Stimulated activated naive CD8-positive, alpha-beta T cell treated with anti-CD3 and anti-CD28 coated beads, Interleukin-15, Interleukin-2, amounts not matched to agents 100 ng/mL and 50 ng/mL, for 24 hours (primary cell): ENCODE measurements at regions not wholly inside any gene's neighbourhood (a gene's known extent, or its start where the extent isn't known, plus 50 kb on each side); places are given as distances from the start of the nearest gene placed in this dataset.

Source experiments
- H3K27ac Mint-ChIP-seq: one replicate; pipeline ENCODE4 v1.8.0; 2021; ENCODE audit warnings: mild to moderate bottlenecking, mixed read lengths
- H3K27me3 Mint-ChIP-seq: one replicate; pipeline ENCODE4 v1.8.0; 2021; ENCODE audit warnings: mixed read lengths
- H3K36me3 Mint-ChIP-seq: one replicate; pipeline ENCODE4 v1.8.0; 2021; ENCODE audit warnings: low read depth, mixed read lengths
- H3K4me1 Mint-ChIP-seq: one replicate; pipeline ENCODE4 v1.8.0; 2021; ENCODE audit warnings: low read depth, mixed read lengths
- H3K4me3 Mint-ChIP-seq: one replicate; pipeline ENCODE4 v1.8.0; 2021; ENCODE audit warnings: mild to moderate bottlenecking, mixed read lengths
- H3K9me3 Mint-ChIP-seq: one replicate; pipeline ENCODE4 v1.8.0; 2021; ENCODE audit warnings: mixed read lengths

GRCh38 chr20:63067721-63068560 is 61.2 kb upstream of the BHLHE23 start:
- Mint-ChIP-seq H3K4me3 (no peak overlapping the region), H3K27me3 (peaks cover 29% of the 10 kb centered on the region), H3K27ac (no peak overlapping the region), H3K4me1 (peaks cover 6% of the 10 kb centered on the region), H3K36me3 (no peaks in the 10 kb centered on the region), H3K9me3 (no peaks in the 10 kb centered on the region)

GRCh38 chr20:63067266-63067635 is 60.5 kb upstream of the BHLHE23 start:
- Mint-ChIP-seq H3K4me1 (peaks cover 3% of the 10 kb centered on the region), H3K9me3 (no peaks in the 10 kb centered on the region), H3K36me3 (no peaks in the 10 kb centered on the region), H3K27ac (no peak overlapping the region), H3K27me3 (peaks cover 25% of the 10 kb centered on the region), H3K4me3 (no peak overlapping the region)

- Mint-ChIP-seq H3K27me3 (peaks cover 24% of the 10 kb centered on the region), H3K4me3 (no peak overlapping the region), H3K4me1 (peaks cover 2% of the 10 kb centered on the region)
These were observed 59.9 kb upstream of the BHLHE23 start for GRCh38 chr20:63066506-63067265.

GRCh38 chr20:63065911-63066310 is 59.1 kb upstream of the BHLHE23 start:
- Mint-ChIP-seq H3K27me3 (peaks cover 21% of the 10 kb centered on the region), H3K36me3 (no peaks in the 10 kb centered on the region), H3K4me1 (no peaks in the 10 kb centered on the region), H3K27ac (no peak overlapping the region), H3K9me3 (no peaks in the 10 kb centered on the region), H3K4me3 (no peak overlapping the region)

More at GRCh38 chr20:63066506-63067265, 59.9 kb upstream of the BHLHE23 start:
- Mint-ChIP-seq H3K27ac (no peak overlapping the region), H3K9me3 (no peaks in the 10 kb centered on the region), H3K36me3 (no peaks in the 10 kb centered on the region)

- Mint-ChIP-seq H3K36me3 (no peaks in the 10 kb centered on the region), H3K9me3 (no peaks in the 10 kb centered on the region), H3K4me3 (no peak overlapping the region), H3K4me1 (no peaks in the 10 kb centered on the region), H3K27me3 (peaks cover 13% of the 10 kb centered on the region), H3K27ac (no peak overlapping the region)
These were observed 58.3 kb upstream of the BHLHE23 start for GRCh38 chr20:63064745-63065711.

GRCh38 chr20:63064310-63064709 is 57.5 kb upstream of the BHLHE23 start:
- Mint-ChIP-seq H3K36me3 (no peaks in the 10 kb centered on the region), H3K4me1 (no peaks in the 10 kb centered on the region), H3K27me3 (peaks cover 13% of the 10 kb centered on the region), H3K27ac (no peak overlapping the region), H3K4me3 (no peak overlapping the region), H3K9me3 (no peaks in the 10 kb centered on the region)

- Mint-ChIP-seq H3K27ac (no peak overlapping the region), H3K9me3 (no peaks in the 10 kb centered on the region), H3K4me3 (no peak overlapping the region), H3K27me3 (peaks cover 13% of the 10 kb centered on the region), H3K36me3 (no peaks in the 10 kb centered on the region), H3K4me1 (no peaks in the 10 kb centered on the region)
These were observed 55.7 kb upstream of the BHLHE23 start for GRCh38 chr20:63062188-63063140.

GRCh38 chr20:63061771-63062100 is 55.0 kb upstream of the BHLHE23 start:
- no peaks in the 10 kb centered on the region for H3K4me1 Mint-ChIP-seq
- peaks cover 9% of the 10 kb centered on the region for H3K27me3 Mint-ChIP-seq
- no peaks in the 10 kb centered on the region for H3K9me3 Mint-ChIP-seq
- H3K36me3 Mint-ChIP-seq: no peaks in the 10 kb centered on the region
- no peak overlapping the region for H3K4me3 Mint-ChIP-seq
- no peak overlapping the region for H3K27ac Mint-ChIP-seq

- Mint-ChIP-seq H3K9me3 (no peaks in the 10 kb centered on the region), H3K27me3 (peaks cover 9% of the 10 kb centered on the region), H3K4me1 (no peaks in the 10 kb centered on the region), H3K36me3 (no peaks in the 10 kb centered on the region), H3K27ac (no peak overlapping the region), H3K4me3 (no peak overlapping the region)
These were observed 54.4 kb upstream of the BHLHE23 start for GRCh38 chr20:63061051-63061770.

- H3K4me1 Mint-ChIP-seq: no peaks in the 10 kb centered on the region
- H3K36me3 Mint-ChIP-seq: no peaks in the 10 kb centered on the region
- H3K9me3 Mint-ChIP-seq: no peaks in the 10 kb centered on the region
- peaks cover 9% of the 10 kb centered on the region for H3K27me3 Mint-ChIP-seq
- H3K4me3 Mint-ChIP-seq: no peak overlapping the region
- no peak overlapping the region for H3K27ac Mint-ChIP-seq
These were observed 53.6 kb upstream of the BHLHE23 start for GRCh38 chr20:63060057-63060991.

GRCh38 chr20:63059684-63060056 is 52.9 kb upstream of the BHLHE23 start:
- no peak overlapping the region for H3K4me3 Mint-ChIP-seq
- H3K9me3 Mint-ChIP-seq: no peaks in the 10 kb centered on the region
- no peaks in the 10 kb centered on the region for H3K36me3 Mint-ChIP-seq
- no peaks in the 10 kb centered on the region for H3K4me1 Mint-ChIP-seq
- H3K27me3 Mint-ChIP-seq: peaks cover 9% of the 10 kb centered on the region
- no peak overlapping the region for H3K27ac Mint-ChIP-seq

- peaks cover 7% of the 10 kb centered on the region for H3K27me3 Mint-ChIP-seq
- no peak overlapping the region for H3K4me3 Mint-ChIP-seq
- H3K27ac Mint-ChIP-seq: no peak overlapping the region
- H3K9me3 Mint-ChIP-seq: no peaks in the 10 kb centered on the region
- no peaks in the 10 kb centered on the region for H3K36me3 Mint-ChIP-seq
- H3K4me1 Mint-ChIP-seq: no peaks in the 10 kb centered on the region
These were observed 52.1 kb upstream of the BHLHE23 start for GRCh38 chr20:63058696-63059335.
